K562 (cell line): ENCODE measurements at regions not wholly inside any gene's neighbourhood (a gene's known extent, or its start where the extent isn't known, plus 50 kb on each side); places are given as distances from the start of the nearest gene placed in this dataset.

Source experiments
- ATAC-seq: fragments of 200-7000 bp; cut with Tn5 transposase; 3 replicates; pipeline ENCODE4 v1.9.1; 2020; ENCODE audit warnings: moderate library complexity
- BruUV-seq: library from RNA; stranded (reverse); fragments of 400-500 nt; replicated peaks from 2 replicates; lab custom pipeline; 2021; lab: Mats Ljungman, UMichigan
- CTCF ChIA-PET: fragments of 300-600 bp; formaldehyde crosslinking; extraction: SDS; loops from one replicate; lab custom pipeline; 2021; ENCODE audit warnings: low intra/inter-chr PET ratio; lab: Yijun Ruan, JAX
- POLR2A ChIA-PET: fragments of 300-600, 350-650 bp; sonication (Branson Sonifier 250); formaldehyde crosslinking; extraction: SDS; loops from one replicate; lab custom pipeline; 2021; ENCODE audit warnings: antibody characterized with exemption, inconsistent platforms; lab: Yijun Ruan, JAX
- DNase-seq, 4 experiments: peaks; one replicate each; pipeline versions ENCODE4 v3.0.0 to v3.0.0-alpha.2; 2011 to 2018; ENCODE audit warnings: low spot score in 3 of 4, mixed read lengths in 3 of 4; ENCODE audit errors: extremely low read depth in 1 of 4
- FAIRE-seq: peaks from 2 replicates; lab custom pipeline; 2011; peaks lifted over from hg19 to GRCh38; lab: Jason Lieb, UNC
- H2AFZ ChIP-seq: 2 replicates; pipeline ENCODE4 v1.6.0; 2011; ENCODE audit warnings: low read depth, low read length, control low read depth, inconsistent platforms
- H3K27ac ChIP-seq: fragments of 200-600 bp; 3 replicates; pipeline ENCODE4 v1.8.0; 2011; ENCODE audit warnings: low read depth, mild to moderate bottlenecking, control low read depth, inconsistent platforms, low read length, moderate library complexity, mixed read lengths; ENCODE audit errors: extremely low read depth
- H3K27me3 ChIP-seq, 2 experiments: fragments of 300-600 bp in 1 of 2; 2 replicates in 1 of 2; 3 replicates in 1 of 2; pipeline versions ENCODE4 v1.6.0 to v1.8.0; 2011; ENCODE audit warnings: inconsistent platforms in 2 of 2, low read length in 2 of 2, mild to moderate bottlenecking in 1 of 2, mixed read lengths in 1 of 2, moderate library complexity in 1 of 2; ENCODE audit not compliant: control insufficient read depth in 2 of 2, insufficient read depth in 2 of 2
- H3K36me3 ChIP-seq: fragments of 300-600 bp; 3 replicates; pipeline ENCODE4 v1.8.0; 2011; ENCODE audit warnings: mild to moderate bottlenecking, low read length, inconsistent platforms; ENCODE audit not compliant: control insufficient read depth, insufficient read depth
- H3K4me1 ChIP-seq, 2 experiments: fragments of 200-600 bp in 1 of 2; replicated peaks in 1 of 2; 2 replicates in 1 of 2; 3 replicates in 1 of 2; pipeline versions ENCODE4 v1.5.1 to v1.8.0; 2011; ENCODE audit warnings: inconsistent platforms in 2 of 2, low read length in 2 of 2, mild to moderate bottlenecking in 1 of 2, mixed read lengths in 1 of 2, moderate library complexity in 1 of 2; ENCODE audit not compliant: control insufficient read depth in 2 of 2, insufficient read depth in 2 of 2
- H3K4me2 ChIP-seq: 2 replicates; pipeline ENCODE4 v1.6.1; 2011; ENCODE audit warnings: low read length, control low read depth, inconsistent platforms, mixed read lengths; ENCODE audit not compliant: insufficient read depth
- H3K4me3 ChIP-seq: fragments of 200-600 bp; sonication (generic), shearing (Covaris generic); 2 replicates; pipeline ENCODE4 v1.5.1; 2016; ENCODE audit warnings: control low read depth, inconsistent platforms
- H3K79me2 ChIP-seq: fragments of 200-600 bp; 3 replicates; pipeline ENCODE4 v1.8.0; 2011; ENCODE audit warnings: low read length, inconsistent platforms; ENCODE audit not compliant: control insufficient read depth, insufficient read depth
- H3K9ac ChIP-seq, 2 experiments: 2 replicates each; pipeline versions ENCODE4 v1.6.0 to v1.6.1; 2011; ENCODE audit warnings: low read depth in 2 of 2, low read length in 2 of 2, control low read depth in 1 of 2, inconsistent platforms in 1 of 2, mild to moderate bottlenecking in 1 of 2, mixed read lengths in 1 of 2; ENCODE audit not compliant: insufficient read depth in 1 of 2
- H3K9me1 ChIP-seq: one replicate; pipeline ENCODE4 v1.6.0; 2011; ENCODE audit warnings: inconsistent platforms, mild to moderate bottlenecking, low read length, moderate library complexity; ENCODE audit not compliant: control insufficient read depth, insufficient read depth
- H3K9me3 ChIP-seq: replicated peaks from 2 replicates; pipeline ENCODE4 v1.5.1; 2011; ENCODE audit warnings: low read depth, low read length, inconsistent platforms; ENCODE audit not compliant: control insufficient read depth, insufficient read depth
- H4K20me1 ChIP-seq: replicated peaks from 2 replicates; pipeline ENCODE4 v1.6.1; 2011; ENCODE audit warnings: low read length, inconsistent platforms, mixed read lengths; ENCODE audit not compliant: control insufficient read depth, insufficient read depth
- E2F5 ChIP-seq: sonication (generic); formaldehyde crosslinking; IDR thresholded peaks from 2 replicates; pipeline ENCODE4 v1.8.0; 2022; ENCODE audit warnings: mild to moderate bottlenecking, missing genetic modification reagents
- E2F8 ChIP-seq: fragments of 450-650 bp; IDR thresholded peaks from 2 replicates; pipeline ENCODE4 v1.7.1; 2018; ENCODE audit warnings: mild to moderate bottlenecking, low read depth; ENCODE audit not compliant: partially characterized antibody
- L3MBTL2 ChIP-seq: fragments of 450-650 bp; IDR thresholded peaks from 2 replicates; pipeline ENCODE4 v1.6.1; 2016; ENCODE audit warnings: mild to moderate bottlenecking, moderate library complexity
- NBN ChIP-seq: fragments of 450-650 bp; IDR thresholded peaks from 2 replicates; pipeline ENCODE4 v1.6.1; 2016; ENCODE audit warnings: low read depth, mild to moderate bottlenecking
- PHB2 ChIP-seq: fragments of 450-650 bp; IDR thresholded peaks from 2 replicates; pipeline ENCODE4 v1.6.1; 2017; ENCODE audit warnings: low read depth
- TEAD4 ChIP-seq, 2 experiments: sonication (generic) in 1 of 2; formaldehyde crosslinking in 1 of 2; IDR thresholded peaks; 2 replicates each; pipeline versions ENCODE4 v1.6.1 to v1.8.0; 2012 to 2022; ENCODE audit warnings: borderline replicate concordance in 1 of 2, inconsistent platforms in 1 of 2, low read length in 1 of 2, mild to moderate bottlenecking in 1 of 2, missing genetic modification reagents in 1 of 2
- ZNF507 ChIP-seq: conservative IDR thresholded peaks from 2 replicates; pipeline ENCODE4 v1.6.1; 2017; ENCODE audit warnings: missing genetic modification characterization, missing compliant biosample characterization
- WGBS: fragments of 100-300 bp; shearing (Covaris generic); methylation state at CpG from one replicate; pipeline ENCODE4 v1.1.6; 2016; ENCODE audit warnings: low coverage, mixed read lengths; ENCODE audit not compliant: insufficient coverage; ENCODE audit errors: missing lambda C conversion rate; 5-methylcytosine and 5-hydroxymethylcytosine counted together
- in situ Hi-C: fragments of 300-500 bp; cut with MboI; formaldehyde crosslinking; loops from 4 replicates; pipeline ENCODE4 v1.15.0; 2018; ENCODE audit warnings: inconsistent platforms, mixed read lengths
- intact Hi-C: fragments of 100-400 bp; cut with micrococcal nuclease; formaldehyde crosslinking; loops from 2 replicates; pipeline ENCODE4 v1.14.2; 2022
- TF ChIP-seq, protein P1 (sequence below): sonication (generic); formaldehyde crosslinking; IDR thresholded peaks from 2 replicates; pipeline ENCODE4 v1.8.1; 2023; ENCODE audit warnings: mild to moderate bottlenecking, missing genetic modification reagents
- TF ChIP-seq, protein P2 (sequence below), 2 experiments: fragments of 450-650 bp in 1 of 2; sonication (generic) in 1 of 2; formaldehyde crosslinking in 1 of 2; IDR thresholded peaks in 1 of 2; conservative IDR thresholded peaks in 1 of 2; 2 replicates each; pipeline versions ENCODE4 v1.6.1 to v1.8.1; 2016 to 2023; ENCODE audit warnings: mild to moderate bottlenecking in 2 of 2, moderate library complexity in 2 of 2, inconsistent platforms in 1 of 2, missing genetic modification reagents in 1 of 2

- TF ChIP-seq E2F8 = no peak
Measured at GRCh38 chr7:68509603-68510002, 1088.7 kb upstream of the AUTS2 start (continued).

- no peaks in the 10 kb centered on the region for H3K9me1 ChIP-seq
- no peaks in the 10 kb centered on the region for H3K4me1 ChIP-seq
- 1% methylated on average over 10 of the region's 10 CpGs for WGBS
- H4K20me1 ChIP-seq = no peaks in the 10 kb centered on the region
- no peak overlapping the region for H3K4me3 ChIP-seq
- H3K36me3 ChIP-seq = no peaks in the 10 kb centered on the region
- intact Hi-C loops = no loop called here
- TF ChIP-seq, protein P1, sequence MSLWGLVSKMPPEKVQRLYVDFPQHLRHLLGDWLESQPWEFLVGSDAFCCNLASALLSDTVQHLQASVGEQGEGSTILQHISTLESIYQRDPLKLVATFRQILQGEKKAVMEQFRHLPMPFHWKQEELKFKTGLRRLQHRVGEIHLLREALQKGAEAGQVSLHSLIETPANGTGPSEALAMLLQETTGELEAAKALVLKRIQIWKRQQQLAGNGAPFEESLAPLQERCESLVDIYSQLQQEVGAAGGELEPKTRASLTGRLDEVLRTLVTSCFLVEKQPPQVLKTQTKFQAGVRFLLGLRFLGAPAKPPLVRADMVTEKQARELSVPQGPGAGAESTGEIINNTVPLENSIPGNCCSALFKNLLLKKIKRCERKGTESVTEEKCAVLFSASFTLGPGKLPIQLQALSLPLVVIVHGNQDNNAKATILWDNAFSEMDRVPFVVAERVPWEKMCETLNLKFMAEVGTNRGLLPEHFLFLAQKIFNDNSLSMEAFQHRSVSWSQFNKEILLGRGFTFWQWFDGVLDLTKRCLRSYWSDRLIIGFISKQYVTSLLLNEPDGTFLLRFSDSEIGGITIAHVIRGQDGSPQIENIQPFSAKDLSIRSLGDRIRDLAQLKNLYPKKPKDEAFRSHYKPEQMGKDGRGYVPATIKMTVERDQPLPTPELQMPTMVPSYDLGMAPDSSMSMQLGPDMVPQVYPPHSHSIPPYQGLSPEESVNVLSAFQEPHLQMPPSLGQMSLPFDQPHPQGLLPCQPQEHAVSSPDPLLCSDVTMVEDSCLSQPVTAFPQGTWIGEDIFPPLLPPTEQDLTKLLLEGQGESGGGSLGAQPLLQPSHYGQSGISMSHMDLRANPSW (CRISPR knock-in tag) = no peak
- TF ChIP-seq, protein P2, sequence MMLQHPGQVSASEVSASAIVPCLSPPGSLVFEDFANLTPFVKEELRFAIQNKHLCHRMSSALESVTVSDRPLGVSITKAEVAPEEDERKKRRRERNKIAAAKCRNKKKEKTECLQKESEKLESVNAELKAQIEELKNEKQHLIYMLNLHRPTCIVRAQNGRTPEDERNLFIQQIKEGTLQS (IDR thresholded peaks at IDR 0.05) = no peak
- TF ChIP-seq, protein P2 (CRISPR knock-in tag; conservative IDR thresholded peaks at IDR 0.05) = no peak
- TF ChIP-seq L3MBTL2 (no peak), E2F5 (CRISPR knock-in tag) (no peak), TEAD4 (IDR thresholded peaks at IDR 0.05; ENCODE audit: low read length) (no peak), TEAD4 (CRISPR knock-in tag; IDR thresholded peaks at IDR 0.05; ENCODE audit: borderline replicate concordance) (no peak), ZNF507 (tag) (no peak), NBN (no peak), PHB2 (no peak)
- POLR2A ChIA-PET = interaction anchor here (0.6 kb wide), 1 partner anchor 713 kb away, joined by 4 read pairs; no protein-coding TSS in a partner anchor
- FAIRE-seq = no peak
- H3K27me3 ChIP-seq = peaks cover 0 to 5% of the 10 kb centered on the region in 2 experiments; a peak in 1 of 5 replicates
- no TSS peak for BruUV-seq
- CTCF ChIA-PET = no interaction called here
- H3K27ac ChIP-seq = no peak overlapping the region
- H3K79me2 ChIP-seq = no peaks in the 10 kb centered on the region
- H3K9ac ChIP-seq = no peak overlapping the region
- H2AFZ ChIP-seq = no peak overlapping the region
- DNase-seq = no peak
- ATAC-seq = no peak
- no peak overlapping the region for H3K4me2 ChIP-seq
- in situ Hi-C loops = no loop called here
- H3K9me3 ChIP-seq = no peaks in the 10 kb centered on the region
Measured at GRCh38 chr7:68511281-68511680, 1087.0 kb upstream of the AUTS2 start.
